NCI-H446 treated with DMSO at 0.1 percent for 48 hours (cell line): ENCODE measurements at regions not wholly inside any gene's neighbourhood (a gene's known extent, or its start where the extent isn't known, plus 50 kb on each side); places are given as distances from the start of the nearest gene placed in this dataset.

Experiments used
- DNase-seq: peaks from one replicate; lab custom pipeline; 2025; lab: John Stamatoyannopoulos, UW

DNA sequence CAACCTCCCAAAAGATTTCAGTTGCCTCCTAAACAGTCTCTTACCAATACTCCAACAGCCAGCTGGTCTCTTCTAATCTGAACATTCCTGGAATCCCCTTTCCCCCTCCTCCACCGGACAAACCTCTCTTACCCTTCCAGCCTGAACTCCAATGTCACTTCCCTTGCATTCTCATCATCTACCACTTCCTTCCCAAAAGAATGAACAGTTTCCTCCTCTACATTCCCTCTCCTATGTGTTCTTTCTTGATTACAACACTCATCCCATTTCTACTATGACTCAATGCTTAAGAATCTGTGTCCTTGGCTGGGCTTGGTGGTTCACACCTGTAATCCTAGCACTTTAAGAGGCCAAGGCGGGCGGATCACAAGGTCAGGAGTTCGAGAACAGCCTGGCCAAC lies 417.1 kb downstream of the SETD4 start:
- no peak for DNase-seq

DNA sequence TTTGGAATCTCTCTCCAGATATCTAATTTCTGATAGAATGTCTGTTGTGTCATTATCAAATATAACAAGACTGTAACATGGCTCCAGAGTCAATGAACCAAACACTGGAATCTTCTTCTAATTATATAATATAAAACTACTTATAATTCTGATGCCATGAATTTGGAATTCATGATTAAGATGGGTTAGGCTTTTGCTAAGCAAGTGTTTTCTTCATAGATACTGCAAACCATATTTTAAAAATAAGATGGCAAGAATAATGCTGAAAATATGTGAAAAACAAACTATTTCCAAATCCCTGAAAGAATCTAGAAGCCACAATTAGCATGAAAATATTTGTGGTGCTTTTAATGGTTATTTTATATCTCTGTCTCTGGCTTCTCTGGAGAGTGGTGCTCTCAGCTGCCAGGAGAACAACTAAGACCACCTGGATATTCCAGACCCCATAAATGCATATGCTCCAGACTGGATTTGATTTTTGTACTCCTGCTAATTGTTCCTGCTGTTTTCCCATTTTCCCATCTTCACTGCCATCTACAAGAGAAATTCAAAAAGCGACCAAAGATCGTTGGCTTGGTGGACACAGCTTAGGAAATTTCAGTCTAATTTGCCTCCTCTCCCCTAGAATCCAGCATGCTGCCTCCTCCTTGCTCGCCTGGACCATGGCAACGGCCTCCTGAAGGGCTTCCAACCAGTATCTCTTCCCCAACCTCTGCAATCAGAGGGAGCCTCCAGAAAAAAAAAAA lies 418.9 kb downstream of the SETD4 start:
- DNase-seq: no peak

DNA sequence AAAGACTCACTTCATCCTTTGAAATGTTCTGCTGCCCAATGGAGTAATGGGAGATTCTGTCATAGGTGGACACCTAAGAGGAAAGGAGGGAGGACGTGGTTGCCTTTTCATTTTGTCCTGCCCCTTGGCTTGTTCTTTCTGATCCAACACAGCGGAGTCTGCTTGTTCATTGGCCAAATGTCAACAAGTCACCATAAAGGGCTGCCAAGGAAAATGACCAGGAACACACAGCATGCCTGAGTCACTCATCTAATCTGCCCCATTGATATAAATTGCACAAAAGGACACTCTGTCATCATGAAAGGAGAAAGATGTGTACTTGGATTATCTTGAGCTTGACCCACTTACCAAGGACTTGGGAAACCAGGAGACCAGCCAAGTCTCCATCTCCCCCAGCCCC lies 422.9 kb downstream of the SETD4 start:
- DNase-seq: no peak

DNA sequence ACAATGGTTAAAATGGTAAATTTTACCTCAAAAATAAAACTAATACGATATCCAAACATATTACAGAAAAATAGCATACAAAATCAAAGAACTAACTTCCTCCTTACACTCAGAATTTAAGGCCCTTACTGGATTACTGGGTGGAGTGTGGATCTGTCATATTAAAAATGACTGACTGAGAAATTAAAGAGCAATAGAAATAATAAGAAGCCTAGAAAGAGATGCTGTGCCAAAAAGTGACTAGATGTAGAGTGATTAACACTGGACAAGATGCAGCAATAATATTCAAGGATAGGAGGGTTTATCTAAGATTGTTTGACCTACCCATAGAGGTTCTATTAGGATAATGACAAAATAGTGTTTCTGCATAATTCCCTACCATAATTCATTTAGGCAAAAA lies 424.3 kb downstream of the SETD4 start:
- DNase-seq: no peak

DNA sequence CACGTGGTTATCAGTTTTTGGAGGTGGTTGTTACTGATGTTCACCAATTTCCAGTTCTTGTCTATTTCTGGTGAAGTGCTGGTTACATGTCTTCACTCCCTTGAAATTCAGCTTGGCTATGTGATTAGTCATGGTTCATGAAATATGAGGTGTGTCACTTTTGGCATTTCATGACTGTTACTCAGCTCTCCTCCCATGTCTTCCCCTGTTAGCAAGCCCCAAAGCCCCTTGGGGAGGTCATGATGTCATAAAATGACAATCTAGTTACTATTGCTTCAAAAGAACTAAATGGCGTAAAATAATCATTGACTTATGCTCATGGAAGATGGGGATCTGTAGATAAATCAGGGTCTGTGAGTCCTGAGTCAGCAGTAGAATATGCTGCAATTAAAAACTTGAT lies 425.1 kb downstream of the SETD4 start:
- DNase-seq: no peak

DNA sequence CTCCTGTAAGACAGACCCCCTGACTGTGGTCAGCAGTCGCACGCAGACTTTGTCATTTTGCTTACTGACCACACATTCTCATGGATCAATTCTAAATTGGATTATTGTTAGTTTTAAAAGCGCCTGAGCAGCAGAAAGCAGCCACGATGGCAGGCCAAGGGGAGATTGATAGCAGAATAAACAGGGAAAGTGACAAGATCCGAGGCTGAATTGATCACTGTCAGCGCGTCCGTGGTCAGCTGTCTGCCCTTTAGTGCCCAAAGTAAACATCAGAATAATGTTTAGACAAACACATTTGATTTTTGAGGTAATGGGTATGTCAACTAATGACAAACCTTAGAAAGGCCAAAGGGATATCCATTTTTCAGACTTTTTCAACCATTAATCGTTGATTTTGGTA lies 426.8 kb downstream of the SETD4 start:
- no peak for DNase-seq

DNA sequence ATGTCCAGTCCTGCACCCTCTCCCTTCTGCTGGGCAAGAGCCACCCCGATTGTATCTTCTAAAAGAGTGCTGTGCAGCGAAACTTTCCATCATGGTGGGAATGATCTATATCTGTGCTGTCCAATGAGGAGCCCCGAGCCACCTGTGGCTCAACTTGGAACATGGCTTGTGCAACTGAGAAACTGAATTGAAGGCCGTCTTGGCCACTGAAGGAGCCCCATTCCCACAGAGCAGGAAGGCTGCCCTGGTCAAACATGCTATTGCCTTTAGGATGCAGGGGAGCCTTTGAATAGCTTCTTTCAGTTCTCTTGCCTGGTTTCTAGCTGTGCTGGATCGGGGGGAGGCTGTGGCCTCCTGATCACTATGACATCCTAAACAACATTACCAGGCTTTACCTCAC lies 427.6 kb downstream of the SETD4 start:
- no peak for DNase-seq

DNA sequence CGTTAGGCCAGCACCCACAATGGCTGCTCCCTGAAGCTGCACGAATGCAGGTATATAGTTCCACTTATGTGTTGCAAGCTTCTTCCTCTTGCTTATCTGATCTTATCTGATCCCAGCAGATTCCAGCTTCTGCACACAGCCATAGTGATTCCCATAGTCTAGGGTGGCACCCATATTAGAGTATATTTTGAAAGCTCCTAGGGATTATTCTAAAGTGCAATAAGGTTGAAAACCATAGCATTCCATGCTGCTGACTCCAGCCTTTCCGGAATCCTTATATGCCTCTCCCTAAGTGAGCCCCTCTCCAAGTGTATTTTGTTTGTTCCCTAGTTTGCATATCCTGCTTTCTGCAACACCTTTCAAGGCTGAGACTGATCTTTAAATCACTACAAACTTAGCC lies 432.0 kb downstream of the SETD4 start:
- DNase-seq: no peak

DNA sequence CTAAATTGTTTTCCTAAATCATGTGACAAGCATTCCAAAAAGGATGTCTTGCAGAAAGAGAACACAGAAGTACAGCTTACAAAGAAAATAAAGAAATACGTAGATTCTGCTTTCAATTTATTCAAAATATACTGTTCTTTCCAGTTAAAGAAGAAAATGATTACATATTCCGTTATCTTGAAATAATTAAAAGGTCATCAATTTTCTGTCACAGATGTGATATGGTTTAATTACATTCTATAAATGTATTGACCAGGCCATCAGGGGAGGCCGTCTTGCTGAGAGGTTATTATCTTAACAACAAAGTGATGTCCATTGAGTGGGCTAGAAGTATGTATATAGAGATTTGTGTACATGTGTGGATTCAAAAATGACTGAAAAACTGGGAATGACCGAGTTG lies 432.9 kb downstream of the SETD4 start:
- no peak for DNase-seq

DNA sequence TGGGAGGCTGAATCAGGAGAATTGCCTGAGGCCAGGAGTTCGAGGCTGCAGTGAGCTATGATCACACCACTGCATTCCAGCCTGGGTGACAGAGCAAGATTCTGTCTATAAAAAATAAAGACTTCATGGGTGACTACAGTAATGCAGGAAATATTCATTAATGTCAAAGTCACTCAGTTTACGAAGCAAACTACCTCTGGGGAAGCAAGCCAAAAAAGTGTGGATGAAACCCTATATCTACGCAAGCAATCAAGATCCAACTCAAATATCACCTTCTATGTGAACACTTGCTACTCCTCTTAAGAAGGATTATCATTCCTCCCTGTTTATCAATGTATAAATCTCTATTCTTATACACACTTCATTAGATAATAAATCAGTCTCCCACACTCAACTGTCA lies 434.8 kb downstream of the SETD4 start:
- DNase-seq: no peak

DNA sequence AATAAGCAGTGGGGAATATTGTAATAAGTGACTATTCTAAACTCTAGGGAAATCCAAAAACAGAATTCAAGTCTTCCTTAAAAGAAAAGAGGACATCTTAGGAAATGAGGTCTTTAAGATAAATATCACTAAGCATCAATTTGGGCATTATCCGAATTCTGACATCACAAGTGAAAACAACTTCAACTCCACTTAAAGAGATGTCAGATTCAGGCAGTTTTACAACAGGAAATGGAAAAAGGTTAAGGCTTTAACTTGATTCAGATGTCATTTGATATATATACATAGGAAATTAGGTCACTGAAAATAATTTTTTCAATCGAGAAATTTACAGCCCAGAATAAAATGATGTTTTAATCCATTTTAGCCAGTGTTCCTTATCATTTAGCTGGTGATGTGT lies 435.4 kb downstream of the SETD4 start:
- no peak for DNase-seq

DNA sequence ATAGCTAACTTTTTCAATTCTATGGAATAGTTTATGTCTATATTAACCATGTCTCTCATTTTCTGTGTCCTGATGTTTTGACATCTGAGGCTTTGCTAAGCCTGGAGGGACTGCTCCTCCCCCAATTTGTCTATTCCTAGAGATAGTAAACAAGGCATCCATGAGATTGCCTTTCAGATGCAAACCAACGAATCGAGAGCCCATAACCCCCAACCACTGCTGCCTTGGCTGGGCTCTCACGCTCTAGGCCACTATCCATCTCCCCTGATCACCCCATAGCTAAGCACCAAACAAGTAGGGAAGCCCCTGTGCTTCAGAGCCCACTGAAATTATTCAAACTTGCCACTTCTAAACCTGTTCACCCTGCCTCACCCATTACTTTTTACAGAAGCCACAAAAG lies 437.7 kb downstream of the SETD4 start:
- DNase-seq: no peak

DNA sequence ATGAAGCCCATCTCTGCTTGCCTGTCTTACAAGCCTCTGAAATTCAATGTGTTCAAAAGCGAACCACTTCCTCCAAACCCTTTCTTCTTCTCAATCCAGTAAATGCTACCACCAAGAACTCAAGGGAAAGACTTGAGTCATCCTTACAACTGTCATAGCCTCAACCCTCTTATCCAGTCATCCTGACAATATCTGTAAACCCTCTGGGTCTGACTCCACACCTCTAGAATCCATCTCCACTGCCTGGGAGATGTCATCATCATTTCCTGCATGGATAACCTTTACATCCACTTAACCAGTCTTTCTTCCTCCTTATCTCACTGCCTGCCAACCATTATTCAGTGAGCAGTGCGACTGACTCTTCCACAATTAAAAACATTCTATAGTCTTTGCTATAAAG lies 441.1 kb downstream of the SETD4 start:
- DNase-seq: no peak

DNA sequence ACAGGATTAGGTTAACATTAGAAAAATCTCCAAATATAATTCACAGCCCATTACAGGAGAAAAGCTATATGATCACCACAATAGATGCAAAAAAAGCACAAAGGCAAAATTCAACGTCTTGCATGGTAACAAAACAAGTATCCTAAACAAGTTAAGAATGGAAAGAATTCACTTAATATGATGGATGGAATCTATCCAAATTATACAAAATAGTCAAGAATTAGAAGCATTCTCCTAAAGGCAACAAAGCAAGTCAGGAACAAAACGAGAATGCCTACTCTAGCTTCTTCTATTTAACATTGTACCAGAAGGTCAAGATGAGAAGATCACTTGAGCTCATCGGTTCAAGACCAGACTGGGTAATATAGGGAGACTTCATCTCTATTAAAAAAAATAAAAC lies 442.8 kb downstream of the SETD4 start:
- no peak for DNase-seq

DNA sequence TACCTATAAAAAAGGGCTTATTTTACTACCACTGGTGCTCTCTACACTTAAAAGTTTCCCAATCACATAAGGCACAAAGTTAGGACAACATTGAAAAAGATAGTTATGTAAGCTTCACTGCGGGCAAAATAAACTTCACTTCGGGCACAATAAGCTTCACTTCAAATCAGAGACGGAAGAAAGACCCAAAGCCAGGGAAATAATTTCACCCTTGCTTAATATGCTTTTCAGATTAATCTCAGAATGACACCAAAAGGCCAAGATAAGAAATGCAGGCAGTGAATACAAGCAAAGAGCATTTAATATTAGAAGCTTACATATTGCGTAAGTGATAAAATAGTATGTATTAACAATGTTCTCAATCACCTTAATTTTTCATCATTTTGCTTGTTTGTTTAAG lies 444.2 kb downstream of the SETD4 start:
- no peak for DNase-seq

DNA sequence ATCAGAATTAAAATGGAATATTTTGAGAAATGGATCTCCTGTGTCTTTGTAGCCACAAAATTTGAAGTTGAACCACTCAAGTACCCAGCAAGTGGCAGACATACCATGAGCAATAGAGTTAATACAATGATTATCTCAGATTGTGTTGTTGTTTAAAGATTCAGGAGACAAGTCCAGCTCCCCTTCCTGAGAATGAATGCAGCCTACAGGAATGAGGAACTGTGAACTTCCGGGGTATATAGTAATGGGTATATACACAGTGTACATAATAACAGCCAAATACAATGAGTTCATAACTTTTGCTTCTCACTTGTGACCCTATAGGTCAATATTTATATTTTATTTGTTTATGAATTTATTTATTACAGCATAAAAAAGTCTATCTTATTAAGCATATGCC lies 445.0 kb downstream of the SETD4 start:
- DNase-seq: no peak

DNA sequence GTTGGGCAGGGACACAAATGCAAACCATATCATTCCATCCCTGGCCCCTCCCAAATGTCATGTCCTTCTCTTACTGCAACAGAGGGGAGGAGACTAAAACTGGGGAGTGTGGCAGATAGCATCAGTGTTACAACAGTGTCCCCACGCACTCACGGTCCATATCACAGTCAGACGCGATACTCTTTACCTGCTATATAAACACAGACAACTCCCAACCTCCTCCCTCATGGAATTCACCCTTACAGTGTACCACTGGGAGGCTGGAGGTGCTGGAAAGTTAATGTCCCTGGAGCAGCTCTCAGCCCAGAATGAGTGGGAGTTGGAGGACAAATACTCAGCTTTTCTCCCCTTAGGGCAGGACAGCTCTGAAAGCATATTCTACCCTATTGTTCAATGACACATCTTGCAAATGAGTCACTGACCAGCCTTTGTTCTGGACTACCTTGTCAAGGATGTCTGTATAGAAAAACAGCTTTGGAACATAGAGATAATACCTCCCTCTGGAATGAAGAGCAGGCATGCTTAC lies 445.9 kb downstream of the SETD4 start:
- no peak for DNase-seq

DNA sequence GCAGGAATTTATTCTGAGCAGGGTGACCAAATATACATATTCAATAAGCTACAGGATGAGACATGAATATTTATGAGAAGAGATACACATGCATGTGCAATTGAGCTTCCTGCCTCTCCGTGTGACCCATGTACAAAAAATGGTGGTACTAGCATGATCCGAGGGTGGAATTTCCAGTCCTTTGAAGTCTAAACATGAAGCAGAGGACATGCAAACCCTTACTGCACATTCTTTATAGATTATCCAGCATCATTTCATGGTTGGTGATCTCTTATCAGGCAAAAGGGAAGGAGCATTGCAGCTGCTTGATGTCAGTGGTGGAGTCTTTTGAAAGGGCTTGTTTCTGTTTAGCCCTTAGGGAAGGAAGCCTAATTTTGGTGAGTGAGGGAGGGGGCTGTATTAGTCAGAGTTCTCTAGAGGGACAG lies 448.6 kb downstream of the SETD4 start:
- DNase-seq: no peak

DNA sequence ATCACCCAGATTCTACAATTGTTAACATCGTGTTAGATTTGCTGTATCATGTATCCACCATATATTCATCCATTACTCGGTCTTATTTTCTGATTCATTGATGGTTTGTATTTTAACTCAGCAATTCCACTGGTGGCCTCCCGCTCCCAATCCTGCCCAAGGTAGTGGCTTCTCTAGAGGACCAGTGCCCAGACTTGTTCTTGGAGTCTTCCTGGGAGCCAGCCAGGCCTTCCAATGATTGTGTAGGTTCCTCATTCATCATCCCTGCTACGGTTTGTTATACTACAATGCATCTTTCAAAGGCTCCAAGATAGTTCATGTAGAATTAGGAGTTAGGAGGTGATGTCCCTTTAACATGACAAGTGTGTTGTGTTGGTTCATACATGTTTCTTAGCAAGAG lies 451.1 kb downstream of the SETD4 start:
- DNase-seq: no peak

DNA sequence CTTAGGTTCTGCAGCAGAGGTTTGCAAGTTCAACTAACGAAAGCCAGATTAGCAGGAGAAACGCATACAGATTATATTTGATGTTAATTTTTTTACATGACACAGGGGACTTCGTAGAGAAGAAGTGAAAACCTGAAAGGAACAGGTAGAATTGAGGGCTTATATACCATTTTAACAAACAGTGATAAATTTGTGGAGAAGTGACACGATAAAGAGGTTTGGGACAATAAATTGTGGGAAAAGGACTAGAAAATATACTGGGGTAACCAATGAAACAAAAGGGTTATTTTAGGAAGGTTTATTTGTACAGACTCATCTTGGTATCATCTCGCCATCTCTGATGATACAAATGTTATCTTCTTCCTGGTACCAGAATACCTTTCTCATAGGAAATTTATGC lies 452.9 kb downstream of the SETD4 start:
- DNase-seq: no peak

DNA sequence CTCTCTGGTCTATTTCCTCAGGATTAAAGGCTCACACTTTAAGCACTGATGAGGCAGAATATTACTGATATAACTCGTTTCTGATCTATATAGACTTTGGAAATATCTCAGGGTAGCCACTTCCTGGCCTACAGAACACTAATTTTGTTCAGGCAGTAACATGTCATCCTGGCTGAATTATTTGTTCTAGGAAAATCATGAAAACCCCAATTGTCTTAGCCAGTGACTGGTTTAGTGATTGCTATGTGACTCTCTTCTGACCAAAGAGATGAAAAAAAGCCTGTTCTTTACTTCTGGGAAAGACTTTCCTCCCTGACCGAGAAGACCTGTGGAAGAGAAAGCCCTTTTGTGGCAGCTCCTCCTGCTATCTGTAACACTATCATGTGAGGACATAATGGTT lies 453.7 kb downstream of the SETD4 start:
- no peak for DNase-seq

DNA sequence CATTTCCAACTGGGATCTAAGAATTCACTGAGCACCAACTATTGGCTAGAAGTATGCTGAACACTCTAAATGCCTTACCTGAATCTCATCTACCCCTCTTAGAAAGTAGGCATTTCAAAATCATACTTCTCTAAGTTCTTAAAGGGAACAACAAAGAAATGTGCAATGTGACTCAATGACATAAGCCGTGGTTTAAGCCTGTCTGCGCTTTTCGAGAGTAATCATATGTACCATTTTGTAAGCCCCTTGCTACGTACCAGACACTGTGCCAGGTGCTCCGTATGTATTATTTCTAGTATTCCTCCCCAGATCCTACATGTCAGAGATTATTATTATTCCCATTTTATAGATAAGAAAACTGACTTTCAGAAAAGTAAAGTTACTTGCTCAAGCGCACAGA lies 454.2 kb downstream of the SETD4 start:
- no peak for DNase-seq

DNA sequence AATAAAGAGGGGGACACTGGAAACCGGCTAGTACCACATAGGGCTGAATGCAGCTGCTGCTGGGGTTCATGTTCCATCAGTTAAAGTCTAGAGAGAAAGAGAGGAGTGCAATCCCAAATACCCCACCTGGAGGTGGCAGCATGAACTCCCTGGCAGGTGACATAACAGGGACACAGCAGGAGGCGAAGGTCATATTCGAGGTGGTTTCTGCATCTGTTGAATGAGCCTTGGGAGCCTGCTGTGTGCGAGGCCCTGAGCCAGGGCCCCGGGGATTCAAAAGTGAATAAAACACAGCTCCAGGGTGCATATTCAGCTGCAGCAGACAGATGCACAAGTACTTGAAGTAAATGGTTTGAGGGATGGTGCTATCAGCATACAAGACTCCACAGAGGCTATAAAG lies 456.8 kb downstream of the SETD4 start:
- DNase-seq: no peak

DNA sequence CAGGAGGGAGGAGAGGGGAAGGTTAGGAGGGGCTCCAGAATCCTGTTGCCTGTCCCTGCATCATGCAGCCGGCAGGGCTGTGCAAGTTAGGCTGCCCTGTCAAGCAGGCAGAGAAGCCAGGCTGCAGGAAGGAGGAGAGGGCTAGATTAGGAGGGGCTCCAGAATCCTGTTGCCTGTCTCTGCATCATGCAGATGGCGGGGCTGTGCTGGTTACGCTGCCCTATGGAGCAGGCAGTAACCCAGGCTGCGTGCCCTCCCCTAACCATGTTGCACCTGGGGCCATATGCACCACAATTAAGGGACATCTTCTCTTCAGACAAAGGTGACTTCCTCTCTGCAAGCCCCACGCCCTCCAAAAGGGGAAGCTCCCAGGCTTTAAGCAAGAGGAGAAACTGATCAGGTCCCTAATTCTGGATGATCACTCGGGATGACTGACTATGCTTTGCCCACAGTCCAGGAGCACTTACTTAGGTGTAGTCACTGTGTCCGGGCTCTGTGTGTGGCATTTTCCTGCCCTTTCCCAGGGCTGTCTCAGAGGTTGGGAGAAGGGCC lies 457.4 kb downstream of the SETD4 start:
- no peak for DNase-seq
